ENCODE measurements at regions not wholly inside any gene's neighbourhood (a gene's known extent, or its start where the extent isn't known, plus 50 kb on each side); places are given as distances from the start of the nearest gene placed in this dataset.

- Histone ChIP-seq H3K4me3 (ENCODE audit: low read depth, low read length, poor library complexity, severe bottlenecking) (no peak overlapping the region), H3K4me1 (ENCODE audit: insufficient read depth, low read length, poor library complexity, severe bottlenecking) (no peaks in the 10 kb centered on the region), H3K79me2 (ENCODE audit: insufficient read depth, low read depth, low read length) (no peaks in the 10 kb centered on the region), H3K36me3 (ENCODE audit: insufficient read depth, low read length) (no peaks in the 10 kb centered on the region), H3K4me2 (ENCODE audit: low read length) (no peak overlapping the region), H3K27ac (ENCODE audit: low read depth, low read length, poor library complexity, severe bottlenecking) (no peak overlapping the region), H3K9me2 (ENCODE audit: insufficient read depth, low read length) (no peaks in the 10 kb centered on the region), H4K20me1 (ENCODE audit: insufficient read depth, low read length) (no peaks in the 10 kb centered on the region), H3K9me3 (ENCODE audit: low read length) (no peaks in the 10 kb centered on the region), H2AFZ (ENCODE audit: low read length) (no peak overlapping the region)
- no peak for TF ChIP-seq EZH2phosphoT487 (IDR thresholded peaks at IDR 0.05; ENCODE audit: borderline replicate concordance, low read depth, low read length)
- TF ChIP-seq CTCF (conservative IDR thresholded peaks at IDR 0.05; ENCODE audit: low read length) = no peak
- POLR2A ChIA-PET = interaction anchor here (0.7 kb wide), 1 partner anchor 14 kb away, joined by 3 read pairs; no protein-coding TSS in a partner anchor
- DNase-seq (ENCODE audit: low spot score) = no peak
- no TSS peak for BruUV-seq (replicated peaks)
- intact Hi-C loops (cut with micrococcal nuclease; ENCODE audit: unreplicated experiment) = no loop called here
- CTCF ChIA-PET (ENCODE audit: unreplicated experiment) = no interaction called here
Measured at GRCh38 chr3:174376346-174376745, 482.8 kb upstream of the NAALADL2 start.

GRCh38 chr3:174377096-174377495, 482.0 kb upstream of the NAALADL2 start:
- no peaks in the 10 kb centered on the region for H3K9me2 ChIP-seq (ENCODE audit: insufficient read depth, low read length)
- no peaks in the 10 kb centered on the region for H3K9me3 ChIP-seq (ENCODE audit: low read length)
- no peak overlapping the region for H3K4me3 ChIP-seq (ENCODE audit: low read depth, low read length, poor library complexity, severe bottlenecking)
- no peaks in the 10 kb centered on the region for H3K4me1 ChIP-seq (ENCODE audit: insufficient read depth, low read length, poor library complexity, severe bottlenecking)
- POLR2A ChIA-PET = no interaction called here
- no peaks in the 10 kb centered on the region for H3K79me2 ChIP-seq (ENCODE audit: insufficient read depth, low read depth, low read length)
- DNase-seq (ENCODE audit: low spot score) = no peak
- no peak overlapping the region for H2AFZ ChIP-seq (ENCODE audit: low read length)
- H3K4me2 ChIP-seq (ENCODE audit: low read length) = no peak overlapping the region
- TF ChIP-seq EZH2phosphoT487 (IDR thresholded peaks at IDR 0.05; ENCODE audit: borderline replicate concordance, low read depth, low read length) = no peak
- no peak for TF ChIP-seq CTCF (conservative IDR thresholded peaks at IDR 0.05; ENCODE audit: low read length)
- no TSS peak for BruUV-seq (replicated peaks)
- H3K36me3 ChIP-seq (ENCODE audit: insufficient read depth, low read length) = no peaks in the 10 kb centered on the region
- H3K27ac ChIP-seq (ENCODE audit: low read depth, low read length, poor library complexity, severe bottlenecking) = no peak overlapping the region
- CTCF ChIA-PET (ENCODE audit: unreplicated experiment) = no interaction called here
- no peaks in the 10 kb centered on the region for H4K20me1 ChIP-seq (ENCODE audit: insufficient read depth, low read length)
- intact Hi-C loops (cut with micrococcal nuclease; ENCODE audit: unreplicated experiment) = no loop called here

GRCh38 chr3:174377684-174378083, 481.4 kb upstream of the NAALADL2 start:
- POLR2A ChIA-PET = no interaction called here

More at GRCh38 chr3:174377684-174378083, 481.4 kb upstream of the NAALADL2 start:
- Histone ChIP-seq H3K79me2 (ENCODE audit: insufficient read depth, low read depth, low read length) (no peaks in the 10 kb centered on the region), H3K9me2 (ENCODE audit: insufficient read depth, low read length) (no peaks in the 10 kb centered on the region), H3K4me2 (ENCODE audit: low read length) (no peak overlapping the region), H3K27ac (ENCODE audit: low read depth, low read length, poor library complexity, severe bottlenecking) (no peak overlapping the region), H3K4me3 (ENCODE audit: low read depth, low read length, poor library complexity, severe bottlenecking) (no peak overlapping the region), H3K9me3 (ENCODE audit: low read length) (no peaks in the 10 kb centered on the region), H2AFZ (ENCODE audit: low read length) (no peak overlapping the region), H3K4me1 (ENCODE audit: insufficient read depth, low read length, poor library complexity, severe bottlenecking) (no peaks in the 10 kb centered on the region), H3K36me3 (ENCODE audit: insufficient read depth, low read length) (no peaks in the 10 kb centered on the region), H4K20me1 (ENCODE audit: insufficient read depth, low read length) (no peaks in the 10 kb centered on the region)
- intact Hi-C loops (cut with micrococcal nuclease; ENCODE audit: unreplicated experiment) = no loop called here
- no peak for DNase-seq (ENCODE audit: low spot score)
- no peak for TF ChIP-seq EZH2phosphoT487 (IDR thresholded peaks at IDR 0.05; ENCODE audit: borderline replicate concordance, low read depth, low read length)
- no TSS peak for BruUV-seq (replicated peaks)
- CTCF ChIA-PET (ENCODE audit: unreplicated experiment) = no interaction called here
